HFF-Myc (cell line): ENCODE measurements at regions not wholly inside any gene's neighbourhood (a gene's known extent, or its start where the extent isn't known, plus 50 kb on each side); places are given as distances from the start of the nearest gene placed in this dataset.
"Not testable (repeated sequence)": the region's sequence is repeated elsewhere in the genome, so short reads cannot be mapped to it uniquely, and the experiment has no call there.

ENCODE experiments used
- DNase-seq: peaks from one replicate; pipeline ENCODE4 v3.0.0-alpha.2; 2011; ENCODE audit warnings: low read depth; ENCODE audit errors: extremely low read depth
- H3K4me3 ChIP-seq: replicated peaks from 2 replicates; pipeline ENCODE4 v1.5.1; 2011; ENCODE audit warnings: low read depth, mild to moderate bottlenecking, control low read depth, low read length
- CTCF ChIP-seq: IDR thresholded peaks from 2 replicates; pipeline ENCODE4 v1.5.1; 2012; ENCODE audit warnings: mild to moderate bottlenecking, low read depth, low read length, control low read depth; ENCODE audit errors: missing control alignments

- no peak for TF ChIP-seq CTCF
- H3K4me3 ChIP-seq = no peak overlapping the region
- DNase-seq = no peak
Observed at GRCh38 chr17:79552824-79553223, 58.0 kb downstream of the RBFOX3 start.

GRCh38 chr17:79552405-79552804, 58.4 kb downstream of the RBFOX3 start:
- DNase-seq = no peak
- no peak for TF ChIP-seq CTCF
- H3K4me3 ChIP-seq = no peak overlapping the region

GRCh38 chr17:79549141-79549915, 61.5 kb downstream of the RBFOX3 start:
- TF ChIP-seq CTCF = no peak
- H3K4me3 ChIP-seq = no peak overlapping the region
- no peak for DNase-seq

DNA sequence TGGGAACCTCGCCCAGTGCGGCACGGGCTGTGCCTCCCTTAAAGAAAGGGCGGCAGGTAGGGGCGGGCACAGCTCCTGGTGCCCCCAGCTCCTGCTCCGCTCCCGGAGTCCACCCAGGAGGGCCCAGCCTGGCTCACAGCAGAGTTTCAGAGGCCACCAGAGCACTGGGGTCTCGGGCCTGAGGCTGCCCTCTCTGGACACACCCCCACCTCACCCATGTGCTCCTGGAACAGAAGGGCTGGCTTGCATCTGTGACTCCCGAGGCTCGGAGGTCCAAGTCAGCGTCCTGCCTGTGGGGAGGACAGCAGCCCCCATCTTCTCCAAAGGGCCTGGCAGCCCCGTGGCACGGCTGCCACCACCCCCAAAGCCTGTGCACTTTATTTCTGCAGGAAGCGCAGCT, 62.7 kb downstream of the RBFOX3 start:
- TF ChIP-seq CTCF = no peak
- no peak overlapping the region for H3K4me3 ChIP-seq
- DNase-seq = no peak

GRCh38 chr17:79547586-79547985, 63.3 kb downstream of the RBFOX3 start:
- no peak for DNase-seq
- TF ChIP-seq CTCF = no peak
- no peak overlapping the region for H3K4me3 ChIP-seq

DNA sequence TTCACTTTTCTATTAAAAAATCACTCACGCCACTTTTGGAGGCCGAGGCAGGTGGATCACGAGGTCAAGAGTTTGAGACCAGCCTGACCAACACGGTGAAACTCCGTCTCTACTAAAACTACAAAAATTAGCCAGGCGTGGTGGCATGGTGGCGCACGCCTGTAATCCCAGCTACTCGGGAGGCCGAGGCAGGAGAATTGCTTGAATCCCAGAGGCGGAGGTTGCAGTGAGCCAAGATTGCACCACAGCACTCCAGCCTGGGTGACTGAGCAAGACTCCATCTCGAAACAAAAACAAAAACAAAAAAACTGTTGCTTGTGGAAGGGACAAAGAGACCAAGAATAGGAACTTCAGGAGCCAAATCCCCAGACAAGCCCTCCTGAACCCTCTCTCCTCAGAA, 63.7 kb downstream of the RBFOX3 start:
- DNase-seq, H3K4me3 ChIP-seq: not testable (repeated sequence)

GRCh38 chr17:79546386-79546785, 64.5 kb downstream of the RBFOX3 start:
- no peak for DNase-seq
- H3K4me3 ChIP-seq = no peak overlapping the region
- TF ChIP-seq CTCF = no peak
